Neuronal stem cell (in vitro differentiated cells): ENCODE measurements at regions not wholly inside any gene's neighbourhood (a gene's known extent, or its start where the extent isn't known, plus 50 kb on each side); places are given as distances from the start of the nearest gene placed in this dataset.

Experiments used
- DNase-seq: peaks from one replicate; pipeline ENCODE4 v3.0.0-alpha.2; 2013; ENCODE audit warnings: low spot score
- H2AFZ ChIP-seq: one replicate; pipeline ENCODE4 v1.6.1; 2013; ENCODE audit warnings: mild to moderate bottlenecking, low read length, inconsistent platforms
- H2AK5ac ChIP-seq: 2 replicates; pipeline ENCODE4 v1.6.1; 2013; ENCODE audit warnings: low read depth, mild to moderate bottlenecking, inconsistent platforms, low read length, moderate library complexity, mixed read lengths
- H2BK120ac ChIP-seq: 2 replicates; pipeline ENCODE4 v1.6.1; 2013; ENCODE audit warnings: low read depth, mild to moderate bottlenecking, inconsistent platforms, low read length, moderate library complexity, mixed read lengths
- H2BK12ac ChIP-seq: one replicate; pipeline ENCODE4 v1.6.1; 2013; ENCODE audit warnings: low read length, inconsistent platforms
- H2BK15ac ChIP-seq: 2 replicates; pipeline ENCODE4 v1.6.1; 2013; ENCODE audit warnings: mild to moderate bottlenecking, low read length, inconsistent platforms, mixed read lengths
- H2BK5ac ChIP-seq: one replicate; pipeline ENCODE4 v1.6.1; 2013; ENCODE audit warnings: inconsistent platforms, mild to moderate bottlenecking, low read length, moderate library complexity
- H3K14ac ChIP-seq: one replicate; pipeline ENCODE4 v1.6.1; 2013; ENCODE audit warnings: low read length, inconsistent platforms
- H3K18ac ChIP-seq: 2 replicates; pipeline ENCODE4 v1.6.1; 2013; ENCODE audit warnings: low read length, inconsistent platforms
- H3K23ac ChIP-seq: 2 replicates; pipeline ENCODE4 v1.6.1; 2013; ENCODE audit warnings: low read depth, mild to moderate bottlenecking, mixed read lengths, low read length, inconsistent platforms; ENCODE audit not compliant: poor library complexity
- H3K27ac ChIP-seq: replicated peaks from 3 replicates; pipeline ENCODE4 v1.5.1; 2013; ENCODE audit warnings: low read length, inconsistent platforms
- H3K27me3 ChIP-seq, 3 experiments: 2 replicates each; pipeline ENCODE4 v1.6.1; 2013; ENCODE audit warnings: low read length in 3 of 3, mild to moderate bottlenecking in 2 of 3, inconsistent platforms in 1 of 3, low read depth in 1 of 3, mixed read lengths in 1 of 3, moderate library complexity in 1 of 3; ENCODE audit not compliant: control insufficient read depth in 3 of 3, insufficient read depth in 3 of 3
- H3K36me3 ChIP-seq, 2 donors: replicated peaks in 1 of 2; 2 replicates each; pipeline ENCODE4 v1.6.1; 2013; ENCODE audit warnings: low read length in 2 of 2; ENCODE audit not compliant: control insufficient read depth in 2 of 2, insufficient read depth in 2 of 2
- H3K4ac ChIP-seq: 2 replicates; pipeline ENCODE4 v1.6.1; 2013; ENCODE audit warnings: inconsistent platforms, mild to moderate bottlenecking, low read length, moderate library complexity
- H3K4me1 ChIP-seq, 2 donors: 1 replicate in 1 of 2; 2 replicates in 1 of 2; pipeline ENCODE4 v1.6.1; 2013; ENCODE audit warnings: low read length in 2 of 2, low read depth in 1 of 2; ENCODE audit not compliant: control insufficient read depth in 2 of 2, insufficient read depth in 1 of 2
- H3K4me2 ChIP-seq: one replicate; pipeline ENCODE4 v1.6.1; 2013; ENCODE audit warnings: mild to moderate bottlenecking, low read length, inconsistent platforms; ENCODE audit not compliant: insufficient read depth, poor library complexity, severe bottlenecking
- H3K4me3 ChIP-seq, 2 donors: 2 replicates each; pipeline ENCODE4 v1.5.1; 2013; ENCODE audit warnings: low read length in 2 of 2, mild to moderate bottlenecking in 2 of 2, inconsistent platforms in 1 of 2, moderate library complexity in 1 of 2
- H3K79me1 ChIP-seq: one replicate; pipeline ENCODE4 v1.6.1; 2013; ENCODE audit warnings: low read depth, mild to moderate bottlenecking, inconsistent platforms, low read length, moderate library complexity
- H3K9ac ChIP-seq: one replicate; pipeline ENCODE4 v1.6.1; 2013; ENCODE audit warnings: mild to moderate bottlenecking, low read depth, low read length, inconsistent platforms; ENCODE audit not compliant: poor library complexity
- H3K9me3 ChIP-seq, 2 donors: replicated peaks in 1 of 2; 2 replicates each; pipeline versions ENCODE3 to v1.6.1; 2013; ENCODE audit warnings: low read length in 2 of 2, mild to moderate bottlenecking in 2 of 2, inconsistent platforms in 1 of 2, low read depth in 1 of 2, mixed read lengths in 1 of 2, moderate library complexity in 1 of 2; ENCODE audit not compliant: control insufficient read depth in 2 of 2, insufficient read depth in 1 of 2
- H4K8ac ChIP-seq: one replicate; pipeline ENCODE4 v1.6.1; 2013; ENCODE audit warnings: low read depth, mild to moderate bottlenecking, inconsistent platforms, low read length, moderate library complexity
- H4K91ac ChIP-seq: one replicate; pipeline ENCODE4 v1.6.1; 2013; ENCODE audit warnings: low read length, low read depth, mild to moderate bottlenecking, inconsistent platforms; ENCODE audit not compliant: poor library complexity
- WGBS, 2 donors: extraction: QIAGEN DNeasy Blood & Tissue Kit; methylation state at CpG; one replicate each; pipeline ENCODE4 v1.1.7; 2013; ENCODE audit warnings: missing lambda C conversion rate in 2 of 2, mixed read lengths in 1 of 2; ENCODE audit not compliant: insufficient read length in 2 of 2, insufficient replicate concordance in 1 of 2; ENCODE audit errors: extremely low coverage in 2 of 2; 5-methylcytosine and 5-hydroxymethylcytosine counted together

DNA sequence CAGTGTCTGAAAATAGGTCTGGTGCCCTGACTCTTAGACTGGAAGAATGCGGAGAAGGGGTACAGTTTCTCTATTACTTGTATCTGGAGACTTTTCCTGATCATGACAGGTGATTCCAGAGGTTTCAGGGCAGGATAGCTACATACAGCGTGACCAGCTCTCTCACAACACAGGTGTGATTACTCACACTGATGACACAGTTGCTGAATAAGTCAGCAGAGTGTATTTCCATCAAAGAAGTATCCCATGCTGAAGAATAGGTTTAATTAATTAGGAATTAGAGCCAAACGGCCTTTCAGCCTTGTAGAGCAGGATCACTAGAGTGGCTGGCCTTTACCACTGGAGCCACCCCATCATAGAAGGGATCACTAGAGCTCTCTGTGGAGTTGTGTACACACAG is 298.6 kb downstream of the LMX1A start:
- Histone ChIP-seq H2BK120ac (no peak overlapping the region), H3K9me3 (no peaks in the 10 kb centered on the region), H3K4ac (no peak overlapping the region), H3K4me2 (no peak overlapping the region), H4K91ac (no peak overlapping the region), H3K36me3 (no peaks in the 10 kb centered on the region), H3K4me3 (no peak overlapping the region), H2BK12ac (no peak overlapping the region), H3K9ac (no peak overlapping the region), H3K18ac (no peak overlapping the region), H2BK15ac (no peak overlapping the region), H3K79me1 (no peaks in the 10 kb centered on the region), H3K23ac (no peak overlapping the region), H2BK5ac (no peak overlapping the region), H2AK5ac (no peak overlapping the region), H4K8ac (no peak overlapping the region), H3K14ac (no peak overlapping the region), H2AFZ (no peak overlapping the region), H3K27me3 (no peaks in the 10 kb centered on the region), H3K27ac (no peak overlapping the region), H3K4me1 (peaks cover 2 to 4% of the 10 kb centered on the region in 2 donors)
- no CpG with 5 or more reads among the region's 3 CpGs for WGBS, 2 donors
- DNase-seq: no peak

DNA sequence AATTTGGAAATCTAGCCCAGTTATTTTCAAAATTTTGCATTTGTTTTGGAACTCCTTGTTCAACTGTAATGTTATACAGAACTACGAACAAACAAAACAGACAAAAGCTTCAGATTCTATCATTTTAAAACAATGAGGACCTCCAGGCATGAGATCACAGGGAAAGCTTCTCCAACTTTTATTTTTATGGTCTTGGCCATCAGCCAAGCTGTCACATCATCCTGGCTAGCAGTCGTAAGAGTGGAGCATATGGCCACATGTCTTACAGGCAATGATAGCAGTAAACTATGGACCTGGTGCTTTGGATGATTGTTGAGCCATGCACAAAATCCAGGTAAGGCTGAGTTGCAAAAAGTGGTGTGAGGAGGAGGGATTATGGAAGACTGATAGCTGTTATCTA is 299.6 kb downstream of the LMX1A start:
- no peaks in the 10 kb centered on the region for H3K79me1 ChIP-seq
- no peak overlapping the region for H2BK5ac ChIP-seq
- H3K9ac ChIP-seq: no peak overlapping the region
- no peak overlapping the region for H3K27ac ChIP-seq
- H3K4me3 ChIP-seq: no peak overlapping the region
- no CpG with 5 or more reads among the region's 2 CpGs for WGBS, 2 donors
- H3K36me3 ChIP-seq: no peaks in the 10 kb centered on the region
- H3K23ac ChIP-seq: no peak overlapping the region
- no peak for DNase-seq
- H4K91ac ChIP-seq: no peak overlapping the region
- no peak overlapping the region for H3K18ac ChIP-seq
- no peak overlapping the region for H2BK15ac ChIP-seq
- no peak overlapping the region for H3K14ac ChIP-seq
- no peaks in the 10 kb centered on the region for H3K9me3 ChIP-seq
- H2AFZ ChIP-seq: no peak overlapping the region
- H2BK120ac ChIP-seq: no peak overlapping the region
- H2BK12ac ChIP-seq: no peak overlapping the region
- H2AK5ac ChIP-seq: no peak overlapping the region
- H3K4ac ChIP-seq: no peak overlapping the region
- peaks cover 4 to 6% of the 10 kb centered on the region in 2 donors for H3K4me1 ChIP-seq
- no peak overlapping the region for H4K8ac ChIP-seq
- H3K27me3 ChIP-seq: no peaks in the 10 kb centered on the region
- H3K4me2 ChIP-seq: no peak overlapping the region

GRCh38 chr1:165055581-165055980 is 300.9 kb downstream of the LMX1A start:
- Histone ChIP-seq H2BK15ac (no peak overlapping the region), H2BK120ac (no peak overlapping the region), H4K91ac (no peak overlapping the region), H3K9ac (no peak overlapping the region), H3K4ac (no peak overlapping the region), H3K18ac (no peak overlapping the region), H3K4me3 (no peak overlapping the region), H3K14ac (no peak overlapping the region), H3K4me2 (no peak overlapping the region), H2BK12ac (no peak overlapping the region), H3K36me3 (no peaks in the 10 kb centered on the region), H4K8ac (no peak overlapping the region), H3K27me3 (no peaks in the 10 kb centered on the region), H3K4me1 (peaks cover 4 to 6% of the 10 kb centered on the region in 2 donors), H2BK5ac (no peak overlapping the region), H3K27ac (no peak overlapping the region), H2AK5ac (no peak overlapping the region), H3K9me3 (no peaks in the 10 kb centered on the region), H3K23ac (no peak overlapping the region), H3K79me1 (no peaks in the 10 kb centered on the region), H2AFZ (no peak overlapping the region)
- WGBS, 2 donors: 100% methylated on average over 2 of the region's 9 CpGs
- DNase-seq: no peak

DNA sequence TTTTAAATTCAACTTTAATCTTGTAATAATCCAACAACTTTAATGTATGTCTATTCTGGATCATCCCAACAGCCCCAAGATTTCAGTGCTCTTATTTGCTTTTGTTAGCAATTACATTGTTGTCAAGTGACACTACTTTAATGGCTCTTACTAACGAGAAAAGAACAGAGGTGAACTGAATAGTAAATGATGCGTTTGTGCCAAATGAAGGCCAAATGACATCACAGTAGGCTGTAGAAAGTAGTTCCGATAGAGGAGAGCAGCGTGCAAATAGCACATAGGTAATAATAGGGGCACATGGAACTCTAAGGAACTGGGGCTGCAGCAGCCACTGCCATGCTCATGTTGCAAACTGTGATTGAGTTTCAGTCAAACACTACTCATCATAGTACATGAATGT is 301.9 kb downstream of the LMX1A start:
- no peak overlapping the region for H2AFZ ChIP-seq
- no peak overlapping the region for H3K23ac ChIP-seq
- H2BK15ac ChIP-seq: no peak overlapping the region
- no peak overlapping the region for H2AK5ac ChIP-seq
- DNase-seq: no peak
- no peaks in the 10 kb centered on the region for H3K27me3 ChIP-seq
- H3K18ac ChIP-seq: no peak overlapping the region
- no peak overlapping the region for H4K8ac ChIP-seq
- no peak overlapping the region for H2BK5ac ChIP-seq
- H4K91ac ChIP-seq: no peak overlapping the region
- H2BK120ac ChIP-seq: no peak overlapping the region
- no peak overlapping the region for H2BK12ac ChIP-seq
- H3K9ac ChIP-seq: no peak overlapping the region
- peaks cover 4 to 6% of the 10 kb centered on the region in 2 donors for H3K4me1 ChIP-seq
- no peak overlapping the region for H3K27ac ChIP-seq
- H3K36me3 ChIP-seq: no peaks in the 10 kb centered on the region
- no peak overlapping the region for H3K4me3 ChIP-seq
- H3K4ac ChIP-seq: no peak overlapping the region
- no CpG with 5 or more reads among the region's 4 CpGs for WGBS, 2 donors
- no peak overlapping the region for H3K4me2 ChIP-seq
- H3K9me3 ChIP-seq: no peaks in the 10 kb centered on the region
- H3K79me1 ChIP-seq: no peaks in the 10 kb centered on the region
- H3K14ac ChIP-seq: no peak overlapping the region
